K562 (cell line): ENCODE measurements at regions not wholly inside any gene's neighbourhood (a gene's known extent, or its start where the extent isn't known, plus 50 kb on each side); places are given as distances from the start of the nearest gene placed in this dataset.

ENCODE experiments used
- CCAR2 ChIP-seq: fragments of 200-400 bp; formaldehyde crosslinking; IDR thresholded peaks from 2 replicates; pipeline ENCODE4 v1.6.1; 2017; ENCODE audit warnings: mild to moderate bottlenecking, low read depth, low read length
- ESRRB ChIP-seq: fragments of 250-450 bp; sonication (Bioruptor Pico); IDR thresholded peaks from 2 replicates; pipeline ENCODE4 v1.5.0; 2020; ENCODE audit warnings: mild to moderate bottlenecking, moderate library complexity, borderline replicate concordance
- NFIC ChIP-seq: fragments of 450-650 bp; IDR thresholded peaks from 2 replicates; pipeline ENCODE4 v1.6.1; 2017; ENCODE audit warnings: mild to moderate bottlenecking, inconsistent platforms
- NFIX ChIP-seq: fragments of 250-450 bp; sonication (Bioruptor Pico); IDR thresholded peaks from 2 replicates; pipeline ENCODE4 v1.4.0; 2020; ENCODE audit warnings: low read depth, mild to moderate bottlenecking, moderate library complexity
- NR2C2 ChIP-seq, 2 experiments: fragments of 200-800 bp in 1 of 2; sonication (Bioruptor generic) in 1 of 2; sonication (generic) in 1 of 2; formaldehyde crosslinking in 1 of 2; IDR thresholded peaks; 2 replicates each; pipeline versions ENCODE4 v1.6.1 to v1.8.0; 2016 to 2022; ENCODE audit warnings: mild to moderate bottlenecking in 1 of 2, missing compliant biosample characterization in 1 of 2, missing genetic modification characterization in 1 of 2, missing genetic modification reagents in 1 of 2
- SIN3A ChIP-seq, 2 experiments: fragments of 150-350 bp in 1 of 2; IDR thresholded peaks; 2 replicates each; pipeline ENCODE4 v1.6.1; 2011 to 2016; ENCODE audit warnings: borderline replicate concordance in 2 of 2, low read depth in 2 of 2, low read length in 2 of 2, mild to moderate bottlenecking in 2 of 2, moderate library complexity in 2 of 2; ENCODE audit not compliant: control insufficient read depth in 1 of 2
- SMC3 ChIP-seq: conservative IDR thresholded peaks from 2 replicates; pipeline ENCODE4 v1.6.1; 2011; ENCODE audit warnings: low read depth, low read length, improper control_type of control experiment; ENCODE audit not compliant: insufficient read depth
- TBL1XR1 ChIP-seq, 2 experiments: IDR thresholded peaks; 2 replicates each; pipeline ENCODE4 v1.6.1; 2012; ENCODE audit warnings: improper control_type of control experiment in 2 of 2, low read length in 2 of 2, mild to moderate bottlenecking in 1 of 2
- ZC3H4 ChIP-seq: sonication (generic); formaldehyde crosslinking; IDR thresholded peaks from 2 replicates; pipeline ENCODE4 v1.9.0; 2021; ENCODE audit warnings: missing genetic modification reagents, borderline replicate concordance
- ZNF140 ChIP-seq: fragments of 250-450 bp; sonication (Bioruptor Pico); IDR thresholded peaks from 2 replicates; pipeline ENCODE4 v1.8.0; 2021; ENCODE audit warnings: moderate library complexity, mild to moderate bottlenecking, inconsistent platforms
- ZNF143 ChIP-seq: sonication (generic); formaldehyde crosslinking; IDR thresholded peaks from 2 replicates; pipeline ENCODE4 v1.9.0; 2022; ENCODE audit warnings: mild to moderate bottlenecking, missing genetic modification reagents
- ZNF512 ChIP-seq: IDR thresholded peaks from 2 replicates; pipeline ENCODE4 v1.6.1; 2016; ENCODE audit warnings: missing genetic modification characterization, missing compliant biosample characterization
- TF ChIP-seq, protein P1 (sequence below), 2 experiments: fragments of 450-650 bp; formaldehyde crosslinking in 1 of 2; IDR thresholded peaks; 2 replicates each; pipeline versions ENCODE4 v1.4.0 to v1.6.1; 2014 to 2020; ENCODE audit warnings: mild to moderate bottlenecking in 2 of 2, borderline replicate concordance in 1 of 2, low read depth in 1 of 2
- TF ChIP-seq, protein P2 (sequence below): fragments of 250-450 bp; sonication (Bioruptor Pico); IDR thresholded peaks from 2 replicates; pipeline ENCODE4 v1.8.0; 2021; ENCODE audit warnings: borderline replicate concordance, mild to moderate bottlenecking, moderate library complexity; ENCODE audit not compliant: poor library complexity, severe bottlenecking
- TF ChIP-seq, protein P3 (sequence below): fragments of 450-650 bp; formaldehyde crosslinking; IDR thresholded peaks from 2 replicates; pipeline ENCODE4 v1.4.0; 2022; ENCODE audit warnings: missing genetic modification characterization

DNA sequence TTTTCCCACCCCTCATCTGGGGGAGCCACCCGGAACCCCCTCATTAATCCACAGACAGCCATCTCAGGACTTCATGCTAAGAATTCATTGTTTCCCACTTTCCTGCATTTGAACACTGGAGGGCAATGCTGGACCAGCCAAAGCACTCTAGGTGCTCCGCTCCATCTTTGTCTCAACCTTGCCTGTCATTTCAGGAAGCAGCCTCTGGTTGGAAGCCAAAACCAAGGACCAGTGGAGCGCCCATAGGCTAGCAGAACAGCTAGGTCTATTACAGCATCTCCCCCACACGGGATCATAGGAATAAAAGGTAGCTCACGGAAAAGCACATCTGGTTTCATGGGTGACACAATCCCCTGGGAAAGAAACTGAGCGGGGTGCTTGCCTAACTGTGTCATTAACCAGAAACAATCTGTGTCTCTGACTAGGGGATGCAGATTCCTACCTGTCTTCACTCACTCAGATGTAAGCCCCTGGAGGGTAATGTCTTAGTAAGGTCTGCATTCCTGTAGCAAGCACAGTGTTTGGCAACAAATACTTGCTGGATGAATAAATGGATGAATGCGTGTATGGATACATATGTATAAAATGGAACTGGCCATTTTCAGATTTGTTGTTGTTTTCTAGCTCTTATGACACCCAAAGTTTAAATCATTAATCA is 197.0 kb downstream of the DAD1 start (continued):
- no peak for TF ChIP-seq CCAR2
- no peak for TF ChIP-seq NFIX (CRISPR knock-in tag)
- TF ChIP-seq ZNF512 (tag), result no peak
- TF ChIP-seq ZNF140, result no peak
- no peak for TF ChIP-seq NFIC
- TF ChIP-seq, protein P1, sequence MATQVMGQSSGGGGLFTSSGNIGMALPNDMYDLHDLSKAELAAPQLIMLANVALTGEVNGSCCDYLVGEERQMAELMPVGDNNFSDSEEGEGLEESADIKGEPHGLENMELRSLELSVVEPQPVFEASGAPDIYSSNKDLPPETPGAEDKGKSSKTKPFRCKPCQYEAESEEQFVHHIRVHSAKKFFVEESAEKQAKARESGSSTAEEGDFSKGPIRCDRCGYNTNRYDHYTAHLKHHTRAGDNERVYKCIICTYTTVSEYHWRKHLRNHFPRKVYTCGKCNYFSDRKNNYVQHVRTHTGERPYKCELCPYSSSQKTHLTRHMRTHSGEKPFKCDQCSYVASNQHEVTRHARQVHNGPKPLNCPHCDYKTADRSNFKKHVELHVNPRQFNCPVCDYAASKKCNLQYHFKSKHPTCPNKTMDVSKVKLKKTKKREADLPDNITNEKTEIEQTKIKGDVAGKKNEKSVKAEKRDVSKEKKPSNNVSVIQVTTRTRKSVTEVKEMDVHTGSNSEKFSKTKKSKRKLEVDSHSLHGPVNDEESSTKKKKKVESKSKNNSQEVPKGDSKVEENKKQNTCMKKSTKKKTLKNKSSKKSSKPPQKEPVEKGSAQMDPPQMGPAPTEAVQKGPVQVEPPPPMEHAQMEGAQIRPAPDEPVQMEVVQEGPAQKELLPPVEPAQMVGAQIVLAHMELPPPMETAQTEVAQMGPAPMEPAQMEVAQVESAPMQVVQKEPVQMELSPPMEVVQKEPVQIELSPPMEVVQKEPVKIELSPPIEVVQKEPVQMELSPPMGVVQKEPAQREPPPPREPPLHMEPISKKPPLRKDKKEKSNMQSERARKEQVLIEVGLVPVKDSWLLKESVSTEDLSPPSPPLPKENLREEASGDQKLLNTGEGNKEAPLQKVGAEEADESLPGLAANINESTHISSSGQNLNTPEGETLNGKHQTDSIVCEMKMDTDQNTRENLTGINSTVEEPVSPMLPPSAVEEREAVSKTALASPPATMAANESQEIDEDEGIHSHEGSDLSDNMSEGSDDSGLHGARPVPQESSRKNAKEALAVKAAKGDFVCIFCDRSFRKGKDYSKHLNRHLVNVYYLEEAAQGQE (IDR thresholded peaks at IDR 0.05; ENCODE audit: borderline replicate concordance), result peak; percentile 88
- TF ChIP-seq, protein P1 (CRISPR knock-in tag; IDR thresholded peaks at IDR 0.05; ENCODE audit: low read depth), result no peak
- TF ChIP-seq, protein P2, sequence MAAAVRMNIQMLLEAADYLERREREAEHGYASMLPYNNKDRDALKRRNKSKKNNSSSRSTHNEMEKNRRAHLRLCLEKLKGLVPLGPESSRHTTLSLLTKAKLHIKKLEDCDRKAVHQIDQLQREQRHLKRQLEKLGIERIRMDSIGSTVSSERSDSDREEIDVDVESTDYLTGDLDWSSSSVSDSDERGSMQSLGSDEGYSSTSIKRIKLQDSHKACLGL (CRISPR knock-in tag), result no peak
- TF ChIP-seq ESRRB, result no peak
- no peak for TF ChIP-seq ZNF143
- TF ChIP-seq TBL1XR1 (IDR thresholded peaks at IDR 0.05; ENCODE audit: low read length in 2 of 2), result no peak
- TF ChIP-seq NR2C2 (CRISPR knock-in tag; IDR thresholded peaks at IDR 0.05), result no peak
- no peak for TF ChIP-seq NR2C2 (tag; IDR thresholded peaks at IDR 0.05)
- TF ChIP-seq SMC3, result peak; percentile 74
- TF ChIP-seq, protein P3, sequence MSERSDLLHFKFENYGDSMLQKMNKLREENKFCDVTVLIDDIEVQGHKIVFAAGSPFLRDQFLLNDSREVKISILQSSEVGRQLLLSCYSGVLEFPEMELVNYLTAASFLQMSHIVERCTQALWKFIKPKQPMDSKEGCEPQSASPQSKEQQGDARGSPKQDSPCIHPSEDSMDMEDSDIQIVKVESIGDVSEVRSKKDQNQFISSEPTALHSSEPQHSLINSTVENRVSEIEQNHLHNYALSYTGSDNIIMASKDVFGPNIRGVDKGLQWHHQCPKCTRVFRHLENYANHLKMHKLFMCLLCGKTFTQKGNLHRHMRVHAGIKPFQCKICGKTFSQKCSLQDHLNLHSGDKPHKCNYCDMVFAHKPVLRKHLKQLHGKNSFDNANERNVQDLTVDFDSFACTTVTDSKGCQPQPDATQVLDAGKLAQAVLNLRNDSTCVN, result no peak
- TF ChIP-seq SIN3A (IDR thresholded peaks at IDR 0.05; ENCODE audit: borderline replicate concordance in 2 of 2, control insufficient read depth in 1 of 2, low read depth in 2 of 2, low read length in 2 of 2), result no peak
- TF ChIP-seq ZC3H4, result no peak
